OCI-LY3 (cell line): ENCODE measurements at regions not wholly inside any gene's neighbourhood (a gene's known extent, or its start where the extent isn't known, plus 50 kb on each side); places are given as distances from the start of the nearest gene placed in this dataset.

Experiments used
- CTCF ChIP-seq: fragments of 200-600, 300-600 bp; sonication (generic); IDR thresholded peaks from 2 replicates; pipeline ENCODE4 v1.5.1; 2014; ENCODE audit warnings: antibody characterized with exemption, low read length, low read depth
- EZH2phosphoT487 ChIP-seq: fragments of 200-600 bp; shearing (Covaris generic); IDR thresholded peaks from 2 replicates; pipeline ENCODE4 v1.6.1; 2018; ENCODE audit warnings: antibody characterized with exemption, mixed run types, low read depth

GRCh38 chr16:63130942-63131341 is 1094.7 kb upstream of the CDH8 start:
- TF ChIP-seq CTCF (no peak), EZH2phosphoT487 (no peak)
